Endothelial cell (in vitro differentiated cells): ENCODE measurements at regions not wholly inside any gene's neighbourhood (a gene's known extent, or its start where the extent isn't known, plus 50 kb on each side); places are given as distances from the start of the nearest gene placed in this dataset.

ENCODE experiments used
- DNase-seq: peaks from one replicate; pipeline ENCODE4 v3.0.0; 2021; ENCODE audit warnings: low spot score
- H3K27ac Mint-ChIP-seq: one replicate; pipeline ENCODE4 v1.8.0; 2021; ENCODE audit warnings: mixed read lengths, inconsistent platforms; ENCODE audit not compliant: unreplicated experiment
- H3K27me3 Mint-ChIP-seq: one replicate; pipeline ENCODE4 v1.8.0; 2021; ENCODE audit warnings: mild to moderate bottlenecking, moderate library complexity, mixed read lengths, inconsistent platforms; ENCODE audit not compliant: unreplicated experiment
- H3K36me3 Mint-ChIP-seq: one replicate; pipeline ENCODE4 v1.8.0; 2021; ENCODE audit warnings: mild to moderate bottlenecking, low read depth, mixed read lengths, inconsistent platforms; ENCODE audit not compliant: unreplicated experiment
- H3K4me1 Mint-ChIP-seq: one replicate; pipeline ENCODE4 v1.8.0; 2021; ENCODE audit warnings: mild to moderate bottlenecking, mixed read lengths, inconsistent platforms; ENCODE audit not compliant: unreplicated experiment
- H3K4me3 Mint-ChIP-seq: one replicate; pipeline ENCODE4 v1.8.0; 2021; ENCODE audit warnings: mild to moderate bottlenecking, mixed read lengths, inconsistent platforms; ENCODE audit not compliant: unreplicated experiment
- H3K9me3 Mint-ChIP-seq: one replicate; pipeline ENCODE4 v1.8.0; 2021; ENCODE audit warnings: mixed read lengths, inconsistent platforms; ENCODE audit not compliant: unreplicated experiment
- TF ChIP-seq, protein P1 (sequence below): fragments of 200-600 bp; sonication (generic); IDR thresholded peaks from one replicate; pipeline ENCODE4 v1.5.0; 2021; ENCODE audit warnings: antibody characterized with exemption; ENCODE audit not compliant: unreplicated experiment

DNA sequence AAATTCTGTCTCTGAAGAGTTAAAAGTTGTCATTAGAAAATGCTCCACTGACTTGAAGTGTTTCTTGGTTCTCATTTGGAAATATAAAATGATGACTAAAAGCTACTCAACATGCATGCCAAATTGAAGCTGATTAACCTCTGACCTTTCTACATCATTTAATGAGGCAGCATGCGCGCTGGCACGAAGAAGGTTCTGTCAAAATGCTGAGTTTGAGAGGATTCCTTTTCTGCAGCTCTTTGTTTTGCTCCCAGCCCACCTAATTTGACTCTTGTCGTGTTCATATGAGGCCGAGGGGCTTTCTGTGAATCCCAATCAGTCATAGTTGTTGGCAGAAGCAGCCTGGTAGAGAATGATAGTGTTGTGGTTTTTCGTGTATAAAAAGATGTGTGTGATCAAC, 153.4 kb downstream of the BRMS1L start:
- Mint-ChIP-seq H3K4me1 (no peaks in the 10 kb centered on the region), H3K27me3 (no peaks in the 10 kb centered on the region), H3K36me3 (no peaks in the 10 kb centered on the region), H3K27ac (no peak overlapping the region), H3K9me3 (no peaks in the 10 kb centered on the region), H3K4me3 (no peak overlapping the region)
- TF ChIP-seq, protein P1, sequence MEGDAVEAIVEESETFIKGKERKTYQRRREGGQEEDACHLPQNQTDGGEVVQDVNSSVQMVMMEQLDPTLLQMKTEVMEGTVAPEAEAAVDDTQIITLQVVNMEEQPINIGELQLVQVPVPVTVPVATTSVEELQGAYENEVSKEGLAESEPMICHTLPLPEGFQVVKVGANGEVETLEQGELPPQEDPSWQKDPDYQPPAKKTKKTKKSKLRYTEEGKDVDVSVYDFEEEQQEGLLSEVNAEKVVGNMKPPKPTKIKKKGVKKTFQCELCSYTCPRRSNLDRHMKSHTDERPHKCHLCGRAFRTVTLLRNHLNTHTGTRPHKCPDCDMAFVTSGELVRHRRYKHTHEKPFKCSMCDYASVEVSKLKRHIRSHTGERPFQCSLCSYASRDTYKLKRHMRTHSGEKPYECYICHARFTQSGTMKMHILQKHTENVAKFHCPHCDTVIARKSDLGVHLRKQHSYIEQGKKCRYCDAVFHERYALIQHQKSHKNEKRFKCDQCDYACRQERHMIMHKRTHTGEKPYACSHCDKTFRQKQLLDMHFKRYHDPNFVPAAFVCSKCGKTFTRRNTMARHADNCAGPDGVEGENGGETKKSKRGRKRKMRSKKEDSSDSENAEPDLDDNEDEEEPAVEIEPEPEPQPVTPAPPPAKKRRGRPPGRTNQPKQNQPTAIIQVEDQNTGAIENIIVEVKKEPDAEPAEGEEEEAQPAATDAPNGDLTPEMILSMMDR: no peak
- DNase-seq: no peak

- no peak overlapping the region for H3K4me3 Mint-ChIP-seq
- no peaks in the 10 kb centered on the region for H3K4me1 Mint-ChIP-seq
- H3K27ac Mint-ChIP-seq: no peak overlapping the region
- H3K27me3 Mint-ChIP-seq: no peaks in the 10 kb centered on the region
- TF ChIP-seq, protein P1: no peak
- no peak for DNase-seq
- H3K36me3 Mint-ChIP-seq: no peaks in the 10 kb centered on the region
- no peaks in the 10 kb centered on the region for H3K9me3 Mint-ChIP-seq
These were observed 152.4 kb downstream of the BRMS1L start for GRCh38 chr14:35978561-35978960.

GRCh38 chr14:35975814-35976213, 149.7 kb downstream of the BRMS1L start:
- no peaks in the 10 kb centered on the region for H3K9me3 Mint-ChIP-seq
- TF ChIP-seq, protein P1: no peak
- DNase-seq: no peak
- no peak overlapping the region for H3K27ac Mint-ChIP-seq
- H3K36me3 Mint-ChIP-seq: no peaks in the 10 kb centered on the region
- no peaks in the 10 kb centered on the region for H3K4me1 Mint-ChIP-seq
- H3K4me3 Mint-ChIP-seq: no peak overlapping the region
- no peaks in the 10 kb centered on the region for H3K27me3 Mint-ChIP-seq

DNA sequence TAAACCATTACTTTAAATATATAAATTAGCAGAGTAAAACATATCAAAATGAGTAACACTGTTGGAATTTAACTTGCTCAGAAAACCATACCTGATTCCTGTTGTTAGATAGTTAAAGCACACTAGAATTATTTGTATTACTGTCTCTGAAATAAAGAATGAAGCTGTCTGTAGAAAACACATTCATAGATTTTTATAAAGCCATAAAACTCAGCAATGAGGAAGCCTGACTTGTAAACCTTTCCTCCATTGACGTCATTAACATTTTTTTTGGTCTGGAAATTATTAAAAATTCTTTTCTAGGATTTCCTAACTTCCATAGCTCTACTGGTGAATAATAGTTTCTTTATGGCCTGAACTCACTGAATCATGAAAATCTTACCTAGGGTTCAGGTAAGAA, 147.6 kb downstream of the BRMS1L start:
- H3K4me1 Mint-ChIP-seq: no peaks in the 10 kb centered on the region
- no peak overlapping the region for H3K27ac Mint-ChIP-seq
- H3K36me3 Mint-ChIP-seq: no peaks in the 10 kb centered on the region
- TF ChIP-seq, protein P1: no peak
- no peak overlapping the region for H3K4me3 Mint-ChIP-seq
- no peak for DNase-seq
- no peaks in the 10 kb centered on the region for H3K9me3 Mint-ChIP-seq
- H3K27me3 Mint-ChIP-seq: no peaks in the 10 kb centered on the region

- Mint-ChIP-seq H3K27me3 (no peaks in the 10 kb centered on the region), H3K9me3 (no peaks in the 10 kb centered on the region), H3K4me1 (no peaks in the 10 kb centered on the region), H3K4me3 (no peak overlapping the region), H3K36me3 (no peaks in the 10 kb centered on the region), H3K27ac (no peak overlapping the region)
- no peak for DNase-seq
- TF ChIP-seq, protein P1: no peak
These were observed 146.0 kb downstream of the BRMS1L start for GRCh38 chr14:35971965-35972630.
